Glomerular visceral epithelial cell (primary cell): ENCODE measurements at regions not wholly inside any gene's neighbourhood (a gene's known extent, or its start where the extent isn't known, plus 50 kb on each side); places are given as distances from the start of the nearest gene placed in this dataset.
A peak's percentile ranks its signal among the peaks of the same experiment; 100 is the strongest.
"Not testable (repeated sequence)": the region's sequence is repeated elsewhere in the genome, so short reads cannot be mapped to it uniquely, and the experiment has no call there.

Experiments
- DNase-seq: peaks from one replicate; pipeline ENCODE4 v3.0.0-alpha.2; 2016; ENCODE audit errors: extremely low spot score

DNA sequence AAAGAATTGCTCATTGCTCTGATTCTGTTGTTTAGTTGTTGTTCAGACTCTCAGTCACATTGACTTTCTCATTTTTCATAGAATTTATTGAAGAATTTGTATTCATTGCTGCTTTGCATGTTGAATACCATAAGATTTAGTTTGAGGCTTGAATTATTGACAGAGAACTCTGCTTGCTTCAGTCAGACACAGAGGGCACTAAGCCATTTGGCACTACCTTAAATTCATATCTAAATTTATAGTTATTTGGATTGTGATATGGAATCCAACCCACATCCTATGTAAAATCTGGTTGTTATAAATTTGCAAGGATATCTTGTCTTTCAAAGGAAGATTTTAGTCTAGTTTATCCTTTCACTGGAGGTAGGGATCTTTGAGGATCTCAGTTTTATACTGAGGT lies 1748.6 kb downstream of the BRINP3 start:
- DNase-seq = no peak

- no peak for DNase-seq
Observed at GRCh38 chr1:188735567-188735966, 1742.1 kb downstream of the BRINP3 start.

DNA sequence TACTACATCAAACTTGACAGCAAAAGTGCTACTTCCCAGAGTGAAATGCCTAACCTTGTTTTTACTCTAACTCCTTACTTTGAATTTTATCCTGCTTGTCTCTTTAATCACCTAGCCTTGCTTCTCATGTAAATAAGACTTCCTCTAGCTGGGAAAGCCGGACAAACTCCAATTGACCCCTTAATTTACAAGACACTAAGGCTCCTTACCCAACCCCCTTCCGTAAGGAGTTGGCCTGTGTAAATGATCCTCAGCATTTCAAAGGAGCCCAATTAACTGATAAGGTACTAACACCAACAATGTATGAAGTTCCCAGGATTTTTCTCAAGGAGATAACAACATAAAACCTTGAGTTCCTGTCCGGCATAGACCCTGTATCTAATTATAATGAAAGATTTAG lies 1728.4 kb downstream of the BRINP3 start:
- not testable (repeated sequence) for DNase-seq

- not testable (repeated sequence) for DNase-seq
Observed at GRCh38 chr1:188752027-188752426, 1725.6 kb downstream of the BRINP3 start.

DNA sequence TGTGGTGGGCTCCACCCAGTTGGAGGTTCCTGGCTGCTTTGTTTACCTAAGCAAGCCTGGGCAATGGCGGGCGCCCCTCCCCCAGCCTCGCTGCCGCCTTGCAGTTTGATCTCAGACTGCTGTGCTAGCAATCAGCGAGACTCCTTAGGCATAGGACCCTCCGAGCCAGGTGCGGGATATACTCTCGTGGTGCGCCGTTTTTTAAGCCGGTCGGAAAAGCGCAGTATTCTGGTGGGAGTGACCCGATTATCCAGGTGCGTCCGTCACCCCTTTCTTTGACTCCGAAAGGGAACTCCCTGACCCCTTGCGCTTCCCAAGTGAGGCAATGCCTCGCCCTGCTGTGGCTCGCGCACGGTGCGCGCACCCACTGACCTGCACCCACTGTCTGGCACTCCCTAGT lies 1719.9 kb downstream of the BRINP3 start:
- not testable (repeated sequence) for DNase-seq

DNA sequence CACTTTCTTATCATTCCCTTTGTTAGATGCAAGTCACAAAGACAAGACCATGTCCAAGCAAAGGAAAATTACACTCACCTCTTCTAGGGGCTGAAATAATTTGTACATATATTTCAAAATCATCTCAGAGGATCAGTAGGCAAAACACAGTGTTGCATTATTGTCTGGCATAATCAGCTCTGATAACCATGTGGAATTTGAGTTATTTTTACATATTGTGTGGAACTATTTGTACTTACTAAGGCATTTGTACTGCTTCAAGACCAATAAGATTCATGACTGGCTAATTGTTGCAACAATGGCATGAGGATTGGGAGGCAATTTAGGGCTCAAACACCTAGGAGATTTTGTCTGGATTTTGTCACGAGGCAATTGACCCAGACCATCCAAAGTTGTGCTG lies 1716.4 kb downstream of the BRINP3 start:
- DNase-seq = no peak

DNA sequence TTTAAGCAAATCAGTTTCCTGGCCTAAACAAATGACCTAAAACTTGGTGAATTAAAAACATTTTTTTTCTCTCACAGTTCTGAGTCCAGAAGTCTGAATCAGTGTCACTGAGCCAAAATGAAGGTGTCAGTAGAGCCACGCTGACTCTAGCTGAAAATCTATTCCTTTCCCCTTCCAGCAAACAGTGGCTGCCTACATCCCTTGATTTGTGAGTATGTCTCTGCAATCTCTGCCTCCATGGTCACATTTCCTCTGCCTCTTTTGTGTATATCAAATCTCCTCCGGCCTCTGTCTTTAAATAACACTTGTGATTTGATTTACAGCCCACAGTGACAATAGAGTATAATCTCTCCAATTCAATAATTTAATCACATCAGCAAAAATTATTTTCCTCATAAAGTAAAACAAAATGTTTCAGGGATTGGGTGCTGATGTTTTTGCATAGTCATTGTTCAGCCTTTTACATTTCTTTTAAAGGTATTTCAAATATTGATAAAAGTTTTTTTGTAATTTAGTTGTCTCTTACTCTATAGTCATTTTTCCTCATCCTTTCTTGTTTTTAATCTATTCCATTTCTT lies 1715.4 kb downstream of the BRINP3 start:
- DNase-seq = no peak

- DNase-seq = no peak
Observed at GRCh38 chr1:188763541-188763940, 1714.1 kb downstream of the BRINP3 start.

DNA sequence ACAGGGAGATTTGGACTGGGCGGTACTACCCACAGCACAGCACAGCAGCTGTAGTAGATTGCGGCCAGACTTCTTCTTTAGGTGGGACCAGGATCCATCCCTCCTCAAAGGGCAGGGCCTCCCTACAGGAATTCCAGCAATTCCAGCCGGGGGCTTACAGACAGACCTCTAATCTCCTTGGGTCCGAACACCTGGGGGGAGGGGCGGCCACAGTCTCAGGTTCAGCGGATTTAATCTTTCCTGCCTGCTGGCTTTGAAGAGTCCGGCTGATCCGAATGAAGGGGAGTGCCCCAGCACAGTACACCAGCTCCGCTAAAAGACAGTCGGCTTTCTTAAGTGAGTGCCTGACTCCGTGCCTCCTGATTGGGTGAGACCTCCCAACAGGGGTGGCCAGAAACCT lies 1708.5 kb downstream of the BRINP3 start:
- DNase-seq = no peak

DNA sequence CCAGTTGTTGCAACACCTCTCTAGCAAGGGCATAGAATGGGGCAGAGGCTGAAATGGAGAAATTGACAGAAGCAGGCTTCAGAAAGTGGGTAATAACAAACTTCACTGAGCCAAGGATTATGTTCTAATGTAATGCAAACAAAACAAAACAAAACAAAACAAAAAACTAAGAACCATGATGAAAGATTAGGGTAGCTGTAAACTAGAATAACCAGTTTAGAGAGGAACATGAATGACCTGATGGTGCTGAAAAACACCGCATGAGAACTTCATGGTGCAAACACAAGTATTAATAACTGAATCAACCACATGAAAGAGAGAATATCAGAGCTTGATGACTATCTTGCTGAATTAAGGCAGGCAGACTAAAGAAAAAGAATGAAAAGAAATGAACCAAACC lies 1707.7 kb downstream of the BRINP3 start:
- no peak for DNase-seq

- no peak for DNase-seq
Observed at GRCh38 chr1:188778578-188778977, 1699.1 kb downstream of the BRINP3 start.

DNA sequence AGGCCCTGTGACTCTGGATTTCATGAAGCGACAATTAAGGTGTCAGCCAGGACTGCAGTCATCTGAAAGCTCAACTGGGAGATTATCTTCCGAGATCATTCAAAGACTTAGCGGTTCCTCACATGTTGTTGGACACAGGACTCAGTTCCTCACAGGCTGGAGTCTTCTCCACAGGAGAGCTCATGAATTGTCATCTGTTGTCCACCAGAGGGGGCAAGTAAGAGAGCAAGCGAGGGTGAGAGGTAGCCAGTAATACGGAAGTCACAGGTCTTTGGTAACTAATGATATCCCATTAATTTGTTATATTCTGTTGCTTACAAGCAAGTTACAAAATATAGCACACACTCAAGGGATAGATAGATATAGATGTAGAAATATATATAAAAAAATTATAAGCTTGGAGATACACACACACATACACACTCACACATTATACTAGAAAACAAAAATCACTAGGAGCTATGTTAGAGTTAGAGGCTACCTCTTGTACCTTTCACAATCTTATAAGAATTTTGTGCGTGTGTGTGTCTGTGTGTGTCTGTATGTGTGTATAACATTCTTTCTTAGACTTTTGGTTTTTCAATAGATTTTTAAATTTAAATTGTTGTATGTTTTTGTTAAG lies 1695.3 kb downstream of the BRINP3 start:
- peak; percentile 73 for DNase-seq

DNA sequence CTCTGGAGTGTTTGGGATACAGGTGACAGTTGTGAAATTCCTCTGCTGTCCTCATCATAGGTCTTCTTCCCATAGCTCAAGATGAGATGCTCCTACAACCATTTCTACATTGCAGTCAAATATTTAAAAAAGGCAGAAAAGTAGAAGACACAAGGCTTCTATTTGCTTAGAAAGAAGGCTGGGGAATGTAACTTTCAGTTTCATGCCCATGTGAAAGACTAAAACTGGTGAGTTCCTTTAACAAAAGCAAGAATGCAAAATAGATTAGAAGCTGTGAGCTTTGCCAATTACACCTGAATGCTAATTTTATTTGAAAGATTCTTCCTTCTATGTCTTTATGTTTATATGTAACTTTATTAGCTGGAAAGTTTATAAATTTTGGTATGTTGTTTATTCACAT lies 1682.7 kb downstream of the BRINP3 start:
- no peak for DNase-seq

- not testable (repeated sequence) for DNase-seq
Observed at GRCh38 chr1:188812153-188812552, 1665.5 kb downstream of the BRINP3 start.

DNA sequence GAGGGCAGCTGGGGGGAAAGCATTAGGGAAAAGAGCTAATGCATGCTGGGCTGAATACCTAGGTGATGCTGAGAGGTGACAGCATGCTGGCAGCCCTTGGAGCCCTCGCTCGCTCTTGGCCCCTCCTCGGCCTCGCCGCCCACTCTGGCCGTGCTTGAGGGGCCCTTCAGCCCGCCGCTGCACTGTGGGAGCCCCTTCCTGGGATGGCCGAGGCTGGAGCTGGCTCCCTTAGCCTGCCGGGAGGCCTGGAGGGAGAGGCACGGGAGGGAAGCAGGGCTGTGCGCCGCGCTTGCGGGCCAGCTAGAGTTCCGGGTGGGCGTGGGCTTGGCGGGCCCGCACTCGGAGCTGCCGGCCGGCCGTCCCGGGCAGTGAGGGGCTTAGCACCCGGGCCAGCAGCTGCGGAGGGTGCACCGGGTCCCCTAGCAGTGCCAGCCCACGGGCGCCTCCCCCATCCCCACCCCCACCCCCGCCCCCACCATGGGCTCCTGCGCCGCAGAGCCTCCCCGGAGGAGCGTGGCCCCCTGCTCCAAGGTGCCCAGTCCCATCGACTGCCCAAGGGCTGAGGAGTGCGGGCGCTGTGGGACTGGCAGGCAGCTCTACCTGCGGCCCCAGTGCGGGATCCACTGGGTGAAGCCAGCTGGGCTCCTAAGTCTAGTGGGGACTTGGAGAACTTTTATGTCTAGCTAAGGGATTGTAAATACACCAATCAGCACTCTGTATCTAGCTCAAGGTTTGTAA lies 1664.7 kb downstream of the BRINP3 start:
- DNase-seq = not testable (repeated sequence)

DNA sequence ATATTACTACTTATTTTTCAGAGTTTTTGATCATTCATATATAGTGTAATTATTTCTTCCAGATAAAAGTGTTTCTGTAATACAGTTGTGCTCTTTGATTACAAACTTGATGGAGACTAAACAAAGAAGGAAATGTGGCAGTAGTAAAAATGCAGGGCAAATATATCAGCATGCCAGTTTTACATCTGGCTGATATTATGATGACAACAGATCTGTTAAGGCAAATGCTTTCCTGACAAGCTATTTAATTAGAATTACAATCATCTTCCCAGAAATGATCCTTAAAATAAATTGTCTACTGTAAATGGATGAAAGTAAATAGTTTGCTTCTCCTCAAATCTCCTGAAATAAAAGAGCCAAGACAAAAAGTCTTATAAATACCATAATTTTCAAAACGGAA lies 1659.8 kb downstream of the BRINP3 start:
- DNase-seq = no peak

DNA sequence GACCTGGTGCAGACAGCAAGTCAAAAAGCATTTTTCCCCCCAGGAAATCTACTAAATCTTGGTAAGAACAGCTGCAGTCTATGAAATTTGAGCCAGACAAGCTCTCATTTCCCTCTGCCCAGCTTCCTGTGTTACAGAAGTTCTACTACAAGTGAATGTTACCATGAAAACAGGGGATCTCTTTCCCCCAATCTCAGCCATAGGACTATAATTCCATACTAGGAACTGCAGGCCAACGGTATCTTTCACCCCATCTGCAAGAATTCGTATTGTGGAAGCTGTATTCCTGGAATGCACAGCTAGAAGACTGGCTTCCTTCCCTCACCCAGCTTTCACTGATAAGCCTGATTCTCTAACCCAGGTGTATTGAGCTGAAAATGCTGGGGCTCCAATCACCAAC lies 1655.4 kb downstream of the BRINP3 start:
- DNase-seq = no peak

GRCh38 chr1:188825471-188825870 lies 1652.2 kb downstream of the BRINP3 start:
- no peak for DNase-seq

DNA sequence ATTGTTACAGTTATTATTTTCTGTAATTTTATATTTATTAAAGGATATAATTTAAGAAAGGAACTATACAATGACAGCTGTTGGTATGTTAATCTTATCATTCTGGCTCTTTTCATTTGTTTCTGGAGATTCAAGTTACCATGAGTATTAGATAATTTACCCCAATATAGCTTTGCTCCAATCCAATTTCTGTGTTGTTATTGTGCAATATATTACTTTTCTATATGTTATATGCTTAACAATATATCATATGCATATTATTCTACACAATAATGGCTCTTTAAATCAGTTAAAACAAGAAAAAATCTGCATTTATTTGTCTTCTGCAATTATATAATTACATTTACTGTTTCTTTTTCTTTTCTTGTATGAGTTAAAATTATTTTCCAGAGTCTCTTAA lies 1650.9 kb downstream of the BRINP3 start:
- no peak for DNase-seq

- DNase-seq = no peak
Observed at GRCh38 chr1:188827400-188827799, 1650.3 kb downstream of the BRINP3 start.

- DNase-seq = not testable (repeated sequence)
Observed at GRCh38 chr1:188841111-188841696, 1636.5 kb downstream of the BRINP3 start.

- DNase-seq = no peak
Observed at GRCh38 chr1:188846468-188846867, 1631.2 kb downstream of the BRINP3 start.
